CD4-positive, alpha-beta T cell treated with Interleukin-21 for 1 hour (primary cell): ENCODE measurements at regions not wholly inside any gene's neighbourhood (a gene's known extent, or its start where the extent isn't known, plus 50 kb on each side); places are given as distances from the start of the nearest gene placed in this dataset.
"Not testable (repeated sequence)": the region's sequence is repeated elsewhere in the genome, so short reads cannot be mapped to it uniquely, and the experiment has no call there.

Experiments used
- DNase-seq: peaks from one replicate; pipeline ENCODE4 v3.0.0-alpha.2; 2020

DNA sequence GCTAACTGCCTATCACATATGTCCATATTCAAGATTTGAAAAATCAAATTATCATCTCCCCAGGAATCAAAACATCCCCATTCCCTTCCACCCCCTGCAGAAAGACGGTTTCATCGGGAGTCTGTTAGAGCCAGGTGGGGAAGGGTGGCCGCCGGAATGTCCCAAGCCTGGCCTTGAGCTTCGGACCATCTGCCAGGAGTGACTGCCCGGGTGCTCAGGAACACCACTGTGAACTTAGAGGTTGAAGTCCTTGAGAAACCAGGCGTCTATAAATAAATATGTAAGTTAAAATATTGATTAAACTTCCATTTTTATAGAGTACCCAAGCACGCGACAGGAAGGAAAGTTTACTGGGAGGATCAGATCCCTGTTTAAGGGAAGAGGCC, 250.8 kb downstream of the DLL1 start:
- no peak for DNase-seq

DNA sequence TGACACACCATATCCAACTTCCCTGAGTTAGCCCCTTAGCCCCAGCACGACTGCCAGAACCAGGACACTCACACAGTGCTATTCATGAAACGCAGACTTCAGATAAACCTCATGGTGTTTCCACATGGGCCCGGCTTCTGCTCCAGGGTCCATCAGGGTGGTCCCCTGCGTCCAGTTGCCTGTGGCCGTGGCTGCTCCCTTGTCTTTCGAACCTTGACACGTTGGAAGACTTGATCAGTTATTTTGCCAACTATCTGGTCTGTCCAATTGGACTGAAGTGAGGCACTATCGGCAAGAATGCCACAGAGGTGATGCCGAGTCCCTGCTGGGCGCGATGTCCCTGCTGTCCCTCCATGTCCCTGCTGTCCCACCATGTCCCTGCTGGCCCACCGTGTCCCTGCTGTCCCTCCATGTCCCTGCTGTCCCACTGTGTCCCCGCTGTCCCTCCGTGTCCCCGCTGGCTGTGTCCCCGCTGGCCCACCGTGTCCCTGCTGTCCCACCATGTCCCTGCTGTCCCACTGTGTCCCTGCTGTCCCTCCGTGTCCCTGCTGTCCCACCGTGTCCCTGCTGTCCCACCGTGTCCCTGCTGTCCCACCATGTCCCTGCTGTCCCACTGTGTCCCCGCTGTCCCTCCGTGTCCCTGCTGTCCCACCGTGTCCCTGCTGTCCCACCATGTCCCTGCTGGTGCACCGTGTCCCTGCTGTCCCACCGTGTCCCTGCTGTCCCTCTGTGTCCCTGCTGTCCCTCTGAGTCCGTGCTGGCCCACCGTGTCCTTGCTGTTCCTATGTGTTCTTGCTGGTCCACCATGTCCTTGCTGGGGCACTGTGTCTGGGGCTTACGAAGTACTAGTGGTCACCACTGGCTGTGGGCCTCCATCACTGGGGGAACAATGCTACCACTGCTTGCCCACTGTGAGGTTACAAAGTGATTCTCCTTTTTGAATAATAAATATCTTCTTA, 251.4 kb downstream of the DLL1 start:
- no peak for DNase-seq

DNA sequence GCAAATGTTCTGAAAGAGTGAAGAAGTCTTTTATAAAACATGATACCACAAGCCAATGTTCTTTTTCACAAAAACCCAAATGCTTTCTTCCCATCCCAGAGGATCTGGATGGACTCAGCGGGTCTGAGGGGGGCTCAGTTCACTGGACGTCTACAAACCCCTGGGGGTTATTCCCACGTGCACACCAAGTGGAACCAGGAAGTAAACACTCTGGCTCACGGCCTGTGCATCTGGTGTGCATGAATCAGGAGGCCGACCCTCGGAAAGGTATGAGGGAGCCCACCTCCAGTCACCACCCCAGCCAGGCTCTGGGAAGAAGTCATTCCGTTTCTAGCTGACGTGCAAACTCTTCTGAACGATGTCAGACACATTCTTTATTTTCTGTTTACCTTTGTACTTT, 252.2 kb downstream of the DLL1 start:
- DNase-seq: no peak

DNA sequence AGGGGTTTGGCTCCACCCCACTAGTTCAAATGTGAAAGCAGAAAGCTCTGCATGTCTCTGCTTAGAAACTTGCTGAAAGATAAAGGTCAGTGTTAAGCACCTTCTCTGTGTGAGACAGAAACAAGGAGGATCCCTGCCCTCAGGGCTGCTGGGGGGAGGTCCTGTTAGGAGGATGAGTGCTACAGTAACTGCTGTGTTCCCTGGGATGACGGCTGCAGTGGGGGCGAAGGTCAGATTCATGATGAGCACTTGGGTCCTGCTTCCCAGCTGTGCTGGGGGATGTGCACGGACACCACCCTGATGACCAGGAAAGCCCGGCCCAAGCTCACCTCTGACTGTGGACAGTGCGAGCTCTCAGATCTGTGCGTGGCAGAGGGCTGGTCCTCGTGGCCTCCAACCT, 252.6 kb downstream of the DLL1 start:
- no peak for DNase-seq

DNA sequence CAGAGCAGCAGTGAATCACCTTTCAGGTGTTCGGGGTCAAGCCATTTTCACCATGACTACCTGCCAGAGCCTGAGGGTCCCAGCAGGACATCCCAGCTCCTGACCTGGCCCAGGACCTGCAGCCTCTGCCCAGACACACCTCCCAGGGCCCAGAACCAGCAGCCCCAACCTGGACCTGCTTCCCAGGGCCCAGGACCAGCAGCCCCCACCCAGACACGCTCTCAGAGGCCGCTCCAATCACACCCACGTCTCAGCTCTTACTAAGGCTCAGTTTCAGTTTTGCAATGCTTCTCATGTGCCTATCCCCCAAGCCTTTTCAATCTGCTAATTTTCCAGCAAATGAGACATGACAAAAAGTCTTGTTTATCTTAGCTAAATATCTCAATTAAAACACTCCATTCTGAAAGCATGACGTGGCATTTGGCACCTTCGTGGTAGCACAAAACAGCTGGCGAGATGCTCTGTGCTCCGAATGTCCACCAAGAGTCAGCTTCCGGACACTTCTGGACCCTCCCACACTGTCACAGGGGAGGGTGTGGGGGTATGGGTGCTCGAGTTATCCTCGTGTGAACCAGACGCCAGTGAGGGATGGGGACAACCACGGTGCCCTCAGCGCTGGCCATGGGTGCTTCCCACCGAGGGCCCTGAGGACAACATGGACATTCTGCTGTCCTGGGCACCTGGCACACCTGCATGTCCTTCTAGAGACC, 253.2 kb downstream of the DLL1 start:
- no peak for DNase-seq

DNA sequence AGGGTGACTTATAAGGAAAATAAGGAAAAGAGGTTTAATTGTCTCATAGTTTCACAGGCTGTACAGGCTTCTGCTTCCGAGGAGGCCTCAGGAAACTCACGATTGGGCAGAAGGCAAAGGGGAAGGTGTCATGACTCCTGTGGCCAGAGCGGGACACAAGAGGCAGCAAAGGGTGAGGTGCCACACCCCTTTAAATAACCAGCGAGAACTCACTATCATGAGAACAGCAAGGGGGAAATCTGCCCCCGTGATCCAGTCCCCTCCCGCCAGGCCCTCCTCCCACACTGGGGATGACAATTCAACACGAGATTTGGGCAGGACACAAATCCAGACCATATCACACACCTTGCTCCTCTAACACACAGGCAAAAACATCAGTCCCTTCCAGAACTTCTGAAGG, 254.0 kb downstream of the DLL1 start:
- DNase-seq: no peak

DNA sequence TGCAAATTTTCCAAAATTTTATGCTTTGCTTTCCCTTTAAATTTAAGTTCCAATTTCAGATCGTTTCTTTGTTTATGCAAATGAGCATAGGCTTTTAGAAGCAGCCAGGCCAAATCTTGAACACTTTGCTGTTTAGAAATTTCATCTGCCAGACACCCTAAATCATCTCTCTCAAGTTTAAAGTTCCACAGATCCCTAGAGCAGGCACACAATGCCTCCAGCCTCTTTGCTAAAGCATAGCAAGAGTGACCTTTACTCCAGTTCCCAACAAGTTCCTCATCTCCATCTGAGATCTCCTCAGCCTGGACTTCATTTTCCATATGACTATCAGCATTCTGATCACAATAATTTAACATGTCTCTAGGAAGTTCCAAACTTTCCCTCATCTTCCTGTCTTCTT, 254.5 kb downstream of the DLL1 start:
- not testable (repeated sequence) for DNase-seq

DNA sequence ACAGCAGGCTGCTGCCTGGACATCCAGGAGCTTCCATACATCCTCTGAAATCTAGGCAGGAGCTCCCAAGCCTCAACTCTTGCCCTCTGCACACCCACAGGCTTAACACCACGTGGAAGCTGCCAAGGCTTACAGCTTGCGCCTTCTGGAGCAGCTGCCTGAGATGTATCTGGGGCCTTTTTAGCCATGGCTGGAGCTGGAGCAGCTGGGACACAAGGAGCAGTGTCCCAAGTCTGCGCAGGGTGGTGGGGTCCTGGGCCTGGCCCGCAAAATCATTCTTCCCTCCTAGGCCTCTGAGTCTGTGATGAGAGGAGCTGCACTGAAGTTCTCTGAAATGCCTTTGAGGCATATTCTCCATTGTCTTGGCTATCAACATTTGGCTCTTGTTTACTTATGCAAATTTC, 255.0 kb downstream of the DLL1 start:
- DNase-seq: no peak

DNA sequence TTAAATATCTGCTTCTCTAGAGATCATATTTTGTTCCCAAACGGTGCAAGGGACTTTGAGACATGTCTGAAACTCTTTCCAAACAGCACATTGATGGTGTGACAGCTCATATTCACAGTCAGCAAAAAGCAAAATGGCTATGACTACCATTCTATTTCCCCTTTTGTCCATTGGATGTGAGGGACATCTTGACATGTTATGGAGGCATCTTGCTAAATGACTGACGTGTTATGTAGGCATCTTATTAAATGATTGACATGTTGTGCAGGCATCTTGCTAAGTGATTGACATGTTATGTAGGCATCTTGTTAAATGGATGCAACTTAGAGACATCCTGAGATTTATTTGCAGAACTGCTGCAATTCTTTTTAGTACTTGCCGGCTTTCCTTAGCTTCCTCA, 255.8 kb downstream of the DLL1 start:
- DNase-seq: no peak

DNA sequence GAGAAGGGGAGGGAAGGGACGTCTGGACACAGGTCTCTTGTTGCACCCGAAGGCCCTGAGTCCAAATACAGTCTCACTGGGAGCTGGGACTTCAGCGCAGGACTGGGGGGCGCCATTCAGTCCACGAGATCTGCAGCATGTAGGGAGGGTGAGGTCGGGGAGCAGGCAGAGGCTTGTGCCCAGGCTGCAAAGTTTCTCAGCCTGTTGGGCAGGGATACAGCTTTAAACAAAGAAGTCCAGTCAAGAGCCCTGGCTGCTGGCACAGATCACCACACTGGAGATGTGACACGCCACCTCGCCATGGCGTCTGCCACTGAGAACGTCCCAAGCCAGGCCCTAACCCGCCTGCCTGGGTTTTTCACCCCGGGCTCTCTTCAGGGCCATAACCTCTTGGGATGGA, 256.6 kb downstream of the DLL1 start:
- DNase-seq: no peak

DNA sequence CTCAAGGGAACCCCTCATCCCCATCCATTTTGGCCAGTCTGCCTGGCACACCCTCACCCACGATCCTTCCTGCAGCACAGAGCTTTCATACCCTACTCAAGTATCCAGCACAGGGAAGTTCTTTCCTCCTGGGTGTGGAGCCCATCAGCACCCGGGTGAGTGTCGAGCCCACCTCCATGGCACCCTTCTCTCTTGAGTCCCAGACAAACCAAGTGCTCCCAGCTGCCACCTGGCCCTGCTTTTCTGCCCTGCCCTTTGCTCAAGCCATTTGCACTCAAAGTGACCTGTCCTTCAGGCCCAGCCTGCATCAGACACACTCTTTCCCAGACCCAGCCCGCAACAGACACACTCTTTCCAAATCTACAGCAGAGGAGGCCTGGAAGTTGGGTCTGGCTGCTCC, 257.2 kb downstream of the DLL1 start:
- DNase-seq: no peak

DNA sequence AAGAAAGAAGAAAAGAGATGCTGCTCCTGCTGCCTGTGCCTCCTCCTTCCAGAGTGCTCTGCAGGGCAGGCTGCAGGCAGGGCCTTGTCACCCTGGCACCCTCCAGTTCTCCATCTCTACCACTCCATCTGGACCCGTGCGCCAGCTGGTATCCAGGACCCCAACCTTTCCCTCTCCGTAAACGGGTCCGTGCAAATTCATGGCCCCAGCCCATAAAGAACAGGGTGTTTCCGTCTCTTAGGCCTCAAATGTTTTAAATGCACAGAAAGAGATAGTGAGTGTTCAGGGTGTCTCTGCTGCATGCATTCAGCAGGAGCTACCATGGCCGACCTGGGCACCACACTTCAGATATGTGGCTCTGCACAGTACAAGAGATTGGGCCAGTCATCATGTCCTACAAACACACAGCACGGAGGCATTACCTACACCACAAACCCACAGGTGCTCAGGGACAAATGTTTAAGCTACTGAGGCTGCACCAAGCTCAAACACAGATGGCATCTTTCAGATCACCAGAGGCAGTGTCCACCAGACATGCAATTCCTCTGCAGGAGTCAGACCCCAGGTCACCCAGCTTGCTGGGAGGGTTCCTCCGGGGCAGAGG, 258.1 kb downstream of the DLL1 start:
- no peak for DNase-seq

DNA sequence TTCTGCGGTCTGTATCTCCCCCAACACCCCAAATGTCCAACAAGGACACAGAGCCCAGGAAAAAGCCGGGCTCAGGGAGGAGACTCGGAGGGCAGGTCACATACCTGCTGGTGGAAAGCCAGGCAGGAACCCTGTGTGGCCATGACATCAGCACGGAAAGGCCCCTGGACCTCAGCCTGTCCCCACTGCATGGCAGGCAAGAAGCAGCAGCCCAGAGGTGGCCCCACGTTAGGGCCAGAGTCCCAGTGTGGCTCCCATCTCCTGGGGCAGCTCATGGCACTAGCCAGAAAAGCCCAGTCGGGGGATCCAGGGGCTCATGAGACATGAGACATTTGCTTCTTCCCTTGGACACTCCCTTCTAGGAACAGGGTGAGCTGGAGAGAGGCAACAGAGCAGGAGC, 258.7 kb downstream of the DLL1 start:
- no peak for DNase-seq

DNA sequence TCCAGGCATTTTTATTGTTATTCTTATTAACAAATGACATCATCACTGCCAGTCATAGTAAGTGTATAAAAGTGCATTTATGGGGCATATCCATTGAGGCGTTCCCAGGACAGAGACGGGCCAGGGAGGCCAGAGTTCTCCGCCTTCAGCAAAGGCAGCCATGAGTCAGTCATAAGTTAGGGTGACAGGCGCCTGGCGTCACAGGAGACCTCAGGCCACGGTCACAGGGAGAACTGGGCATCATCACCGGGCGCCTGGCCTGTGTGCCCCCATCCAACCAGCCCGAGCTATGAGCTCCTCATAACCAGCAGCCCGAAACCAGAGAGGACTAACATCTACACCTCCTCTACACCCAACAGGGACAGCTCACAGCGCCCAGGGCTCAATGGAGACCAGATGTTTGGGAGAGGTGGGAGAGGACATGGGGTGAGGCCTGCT, 259.2 kb downstream of the DLL1 start:
- no peak for DNase-seq

DNA sequence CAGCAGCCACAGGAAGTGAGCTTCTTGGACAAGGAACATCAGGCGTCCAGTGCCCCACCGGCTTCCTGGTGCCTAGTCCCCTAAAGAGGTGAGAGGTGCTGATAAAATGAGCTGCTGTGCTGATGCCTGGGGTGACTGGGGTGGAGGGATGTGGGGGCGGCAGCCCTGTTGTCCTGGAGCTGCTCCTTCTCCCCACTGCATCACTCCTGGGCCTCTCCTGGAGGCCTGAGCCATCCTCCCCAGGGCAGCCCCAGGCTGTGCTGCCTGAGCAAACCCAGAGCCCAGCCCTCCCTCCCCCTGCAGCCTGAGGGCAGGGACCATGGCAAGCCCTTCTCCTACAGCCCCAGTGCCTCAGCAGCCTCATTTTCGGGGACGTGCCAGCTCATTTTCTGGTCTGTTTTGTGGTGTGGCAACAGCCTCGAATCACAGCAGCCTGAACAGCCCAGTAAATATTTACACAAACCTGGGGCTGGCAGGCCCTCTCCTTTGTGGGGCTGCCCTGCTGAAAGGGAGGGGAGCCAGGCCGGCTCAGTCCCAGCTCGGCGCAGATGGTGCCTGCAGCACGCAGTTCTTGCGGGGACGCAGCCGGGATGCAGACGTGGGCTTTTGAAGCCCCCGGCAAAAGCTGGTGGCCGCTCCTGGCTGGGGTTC, 259.9 kb downstream of the DLL1 start:
- DNase-seq: no peak

DNA sequence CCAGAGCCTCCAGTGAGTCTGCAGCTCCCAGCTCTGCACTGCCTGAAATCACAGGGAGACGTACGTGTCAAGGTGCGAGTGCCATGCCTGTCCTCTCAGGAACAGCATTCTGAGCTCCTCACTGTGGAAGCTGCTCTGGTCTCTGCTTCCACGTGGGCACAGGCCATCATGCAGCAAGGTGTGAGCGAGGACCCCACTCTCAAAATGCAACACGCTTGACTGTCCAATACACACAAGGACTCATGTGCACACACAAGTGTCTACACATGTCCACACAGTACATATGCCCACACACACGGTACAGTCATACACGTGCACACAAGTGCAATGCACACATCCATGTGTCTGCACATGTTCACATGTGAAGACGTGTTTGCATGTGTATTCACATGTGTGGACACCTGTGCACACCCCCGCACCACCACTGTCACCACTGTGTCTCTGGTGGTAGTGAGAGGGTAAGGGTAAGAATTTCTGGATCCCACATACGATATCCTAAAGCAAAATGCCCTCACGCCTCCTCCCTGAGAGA, 260.5 kb downstream of the DLL1 start:
- no peak for DNase-seq

DNA sequence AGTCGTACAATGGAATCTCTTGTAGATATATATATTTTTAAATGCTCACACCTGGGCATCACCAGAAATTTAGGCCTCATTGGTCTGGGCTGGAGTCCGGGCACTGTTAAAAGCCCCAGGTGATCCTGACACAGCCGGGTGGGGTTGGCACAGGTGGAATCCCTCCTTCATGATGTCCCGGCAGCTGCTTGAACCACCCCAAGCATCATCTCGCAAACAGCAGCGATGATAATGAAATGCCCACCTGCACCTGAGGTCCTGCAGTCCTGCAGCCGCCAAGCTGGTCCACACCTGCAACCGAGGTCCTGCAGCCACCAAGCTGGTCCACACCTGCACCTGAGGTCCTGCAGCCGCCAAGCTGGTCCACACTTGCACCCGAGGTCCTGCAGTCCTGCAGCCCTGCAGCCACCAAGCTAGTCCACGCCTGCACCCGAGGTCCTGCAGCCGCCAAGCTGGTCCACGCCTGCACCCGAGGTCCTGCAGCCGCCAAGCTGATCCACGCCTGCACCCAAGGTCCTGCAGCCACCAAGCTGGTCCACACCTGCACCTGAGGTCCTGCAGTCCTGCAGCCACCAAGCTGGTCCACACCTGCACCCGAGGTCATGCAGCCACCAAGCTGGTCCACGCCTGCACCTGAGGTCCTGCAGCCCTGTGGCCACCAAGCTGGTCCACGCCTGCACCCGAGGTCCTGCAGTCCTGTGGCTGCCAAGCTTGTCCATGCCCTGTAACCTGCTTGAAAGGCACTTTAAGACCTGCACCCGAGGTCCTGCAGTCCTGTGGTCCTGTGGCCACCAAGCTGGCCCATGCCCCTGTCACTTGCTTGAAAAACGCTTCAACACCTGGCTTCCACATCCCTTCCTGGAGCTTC, 261.2 kb downstream of the DLL1 start:
- no peak for DNase-seq

DNA sequence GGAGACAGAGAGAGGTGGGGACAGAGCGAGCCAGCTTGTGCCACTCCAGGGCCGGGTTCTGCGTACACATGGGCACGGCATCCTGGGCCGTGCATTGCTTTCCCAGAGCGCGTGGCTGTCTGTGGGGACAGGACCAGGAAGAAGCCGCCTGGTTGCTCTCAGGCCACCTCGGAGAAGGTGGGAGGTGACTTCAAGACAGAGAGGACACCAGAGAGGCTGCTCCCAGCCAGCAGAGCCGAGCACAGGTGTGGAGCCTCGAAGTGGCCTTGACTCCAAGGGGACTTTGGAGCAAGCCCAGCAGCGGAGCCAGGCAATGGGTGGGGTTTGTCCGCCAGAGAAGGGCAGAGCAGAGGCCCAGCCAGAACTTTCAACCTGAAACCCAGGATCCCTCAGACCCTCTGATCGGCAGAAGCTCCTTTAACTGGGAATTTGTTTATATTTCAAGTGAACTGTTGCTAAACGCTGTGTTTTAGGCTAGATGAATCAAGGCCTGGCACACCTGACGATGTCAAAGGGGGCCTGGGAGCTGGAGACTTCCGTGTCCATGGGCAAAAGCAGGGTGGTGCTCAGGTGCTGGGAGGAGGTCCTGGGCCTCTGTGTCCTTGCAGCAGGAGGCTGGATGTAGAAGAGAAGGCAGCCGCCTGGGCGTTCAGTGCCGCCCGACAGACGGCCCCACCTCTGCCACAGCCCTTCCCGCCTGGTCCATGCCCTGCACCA, 262.1 kb downstream of the DLL1 start:
- no peak for DNase-seq

DNA sequence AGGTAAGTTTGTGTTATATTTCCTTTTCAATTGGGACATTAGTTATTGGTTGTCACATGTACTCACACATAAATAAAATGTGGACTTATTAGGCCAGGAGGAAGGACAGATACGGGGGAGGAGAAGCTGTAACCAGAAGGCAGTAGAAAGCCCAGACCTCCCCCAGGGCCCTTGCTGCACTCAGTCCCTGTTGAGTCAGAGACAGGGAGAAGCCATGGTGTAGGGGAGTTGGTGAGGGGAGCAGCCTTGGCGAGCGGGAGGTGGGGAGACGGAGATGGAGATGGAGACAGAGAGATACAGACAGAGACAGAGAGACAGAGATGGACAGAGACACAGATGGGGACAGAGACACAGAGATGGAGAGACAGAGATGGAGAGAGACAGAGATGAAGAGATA, 263.2 kb downstream of the DLL1 start:
- no peak for DNase-seq

DNA sequence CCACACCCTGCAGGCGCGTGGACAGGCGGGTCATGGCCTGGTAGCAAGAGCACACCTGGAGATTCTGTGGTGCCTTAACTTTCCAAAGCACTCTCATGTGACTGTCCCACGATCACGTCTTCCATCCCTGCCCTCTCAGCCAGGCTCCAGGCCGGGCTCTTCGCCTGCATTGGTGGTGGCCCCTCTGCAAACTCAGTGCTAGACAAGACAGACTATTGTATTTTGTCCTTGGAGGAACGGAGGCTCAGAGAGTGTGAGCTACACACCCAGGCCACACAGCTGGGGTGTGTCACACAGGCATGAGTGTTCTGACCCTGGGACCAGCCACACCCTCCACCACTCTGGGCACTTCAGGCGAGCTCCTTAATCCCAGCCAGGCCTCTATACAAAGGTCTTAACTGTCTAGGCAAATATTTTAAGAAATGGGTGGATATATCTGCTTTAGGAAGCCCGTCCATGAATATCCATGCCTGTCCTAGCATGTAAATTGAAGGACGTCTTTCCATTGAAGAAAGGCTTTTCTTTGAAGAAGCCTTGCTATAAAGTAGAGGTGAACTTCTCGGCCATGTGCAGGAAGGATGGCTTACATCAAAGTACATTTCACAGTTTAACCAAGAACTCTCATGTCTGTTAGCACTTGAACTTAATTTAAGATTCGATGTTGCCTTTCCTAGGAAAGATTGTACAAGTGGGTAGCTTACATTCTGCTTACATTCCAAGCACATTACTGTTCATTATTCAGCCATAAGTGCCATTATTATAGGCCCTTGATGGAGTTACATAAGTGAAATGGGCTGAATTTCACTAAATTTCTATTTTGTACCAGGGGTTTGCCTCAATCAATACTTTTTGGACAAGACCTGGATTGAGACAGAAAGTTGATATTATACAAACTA, 263.9 kb downstream of the DLL1 start:
- no peak for DNase-seq
